ENCODE measurements at regions not wholly inside any gene's neighbourhood (a gene's known extent, or its start where the extent isn't known, plus 50 kb on each side); places are given as distances from the start of the nearest gene placed in this dataset.
A peak's percentile ranks its signal among the peaks of the same experiment; 100 is the strongest.
"Not testable (repeated sequence)": the region's sequence is repeated elsewhere in the genome, so short reads cannot be mapped to it uniquely, and the experiment has no call there.

- DNase-seq = no peak
These were observed 603.9 kb downstream of the PCDH17 start for GRCh38 chr13:58235454-58235853.

GRCh38 chr13:58238972-58239773 lies 607.6 kb downstream of the PCDH17 start:
- DNase-seq = no peak

- no peak for DNase-seq
These were observed 608.3 kb downstream of the PCDH17 start for GRCh38 chr13:58239774-58240268.

- no peak for DNase-seq
These were observed 615.5 kb downstream of the PCDH17 start for GRCh38 chr13:58247080-58247479.

- DNase-seq = no peak
These were observed 623.4 kb downstream of the PCDH17 start for GRCh38 chr13:58254943-58255342.

GRCh38 chr13:58266271-58266670 lies 634.7 kb downstream of the PCDH17 start:
- no peak for DNase-seq

GRCh38 chr13:58298556-58299135 lies 667.1 kb downstream of the PCDH17 start:
- no peak for DNase-seq

GRCh38 chr13:58300224-58300623 lies 668.7 kb downstream of the PCDH17 start:
- DNase-seq = no peak

GRCh38 chr13:58300974-58301681 lies 669.6 kb downstream of the PCDH17 start:
- no peak for DNase-seq

- no peak for DNase-seq
These were observed 670.8 kb downstream of the PCDH17 start for GRCh38 chr13:58302349-58302748.

- DNase-seq = no peak
These were observed 674.5 kb downstream of the PCDH17 start for GRCh38 chr13:58306062-58306461.

GRCh38 chr13:58313219-58313618 lies 681.7 kb downstream of the PCDH17 start:
- DNase-seq = no peak

- DNase-seq = no peak
These were observed 687.1 kb downstream of the PCDH17 start for GRCh38 chr13:58318495-58319167.

- DNase-seq = peak in 1 of 2 experiments; percentile 5
These were observed 692.6 kb downstream of the PCDH17 start for GRCh38 chr13:58324161-58324560.

- peak; percentile 53 to 91 for DNase-seq
These were observed 698.2 kb downstream of the PCDH17 start for GRCh38 chr13:58329746-58330145.

GRCh38 chr13:58340895-58341294 lies 709.4 kb downstream of the PCDH17 start:
- no peak for DNase-seq

GRCh38 chr13:58341318-58341717 lies 709.8 kb downstream of the PCDH17 start:
- DNase-seq = no peak

- no peak for DNase-seq
These were observed 711.5 kb downstream of the PCDH17 start for GRCh38 chr13:58343076-58343475.

- DNase-seq = not testable (repeated sequence)
These were observed 720.6 kb downstream of the PCDH17 start for GRCh38 chr13:58352100-58352499.

GRCh38 chr13:58369936-58370335 lies 738.4 kb downstream of the PCDH17 start:
- no peak for DNase-seq

- no peak for DNase-seq
These were observed 744.8 kb downstream of the PCDH17 start for GRCh38 chr13:58376349-58376748.

- no peak for DNase-seq
These were observed 745.2 kb downstream of the PCDH17 start for GRCh38 chr13:58376775-58377174.

GRCh38 chr13:58379221-58379620 lies 747.7 kb downstream of the PCDH17 start:
- DNase-seq = no peak
